Mucosa of gallbladder (tissue), 1 donor: ENCODE measurements at regions not wholly inside any gene's neighbourhood (a gene's known extent, or its start where the extent isn't known, plus 50 kb on each side); places are given as distances from the start of the nearest gene placed in this dataset.

Experiments used
- DNase-seq: peaks from one replicate; pipeline ENCODE4 v3.0.0-alpha.2; 2020; ENCODE audit warnings: low spot score
- donor health status: DM: no; HTN: no; CAD: no.

DNA sequence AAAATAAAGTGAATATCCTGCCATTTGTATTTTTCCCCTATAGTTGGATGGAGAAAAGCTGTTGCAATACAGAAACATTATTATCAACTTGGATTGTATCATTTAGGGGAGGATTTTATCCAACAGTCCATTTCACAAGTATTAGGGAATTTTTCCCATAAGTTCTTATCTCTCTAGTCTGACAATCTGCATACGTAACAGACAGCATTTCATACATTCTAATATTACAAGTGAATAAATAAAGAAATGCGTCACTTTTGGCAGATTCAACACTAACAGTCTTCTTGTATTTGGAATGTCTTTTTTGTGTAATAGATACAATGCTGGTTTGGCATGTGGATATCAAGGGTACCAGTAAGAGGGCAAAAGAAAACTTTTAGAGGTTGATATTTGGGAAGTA lies 795.3 kb upstream of the ARRDC4 start:
- no peak for DNase-seq

DNA sequence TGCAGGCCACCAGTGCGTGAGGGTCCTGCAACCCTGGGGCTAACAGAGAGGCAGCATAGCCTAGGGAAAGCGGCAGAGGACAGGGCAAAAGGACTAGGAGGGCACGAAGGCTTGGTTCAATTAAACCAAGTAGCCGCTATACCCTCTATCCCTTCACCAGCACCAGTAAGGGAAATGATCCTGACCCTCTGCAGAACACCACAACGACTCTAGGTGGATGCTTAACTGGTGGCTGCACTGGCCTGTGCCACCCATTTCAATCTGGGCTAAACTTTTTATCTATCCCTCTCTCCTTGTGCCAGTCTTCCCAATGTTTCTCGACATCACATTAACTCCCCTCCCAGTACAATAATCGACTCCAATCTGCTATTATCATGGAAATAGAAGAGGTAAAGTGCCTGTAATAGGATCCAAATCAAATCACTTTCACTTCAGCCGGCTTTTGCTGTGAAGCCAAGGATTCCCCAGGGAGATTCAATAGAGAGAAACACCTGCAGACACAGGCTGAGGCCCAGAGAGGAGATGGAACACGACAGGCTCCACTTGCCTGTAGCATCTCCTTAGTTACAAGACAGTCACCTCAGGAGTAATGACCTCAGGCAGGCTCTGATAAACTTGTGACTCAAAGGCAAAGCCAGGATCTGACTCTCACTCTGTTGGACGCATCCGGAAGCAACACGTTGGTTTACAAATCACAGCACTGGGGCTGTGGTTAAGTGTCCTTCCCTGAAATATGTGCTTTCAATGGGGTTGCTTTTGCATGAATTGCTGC lies 791.6 kb upstream of the ARRDC4 start:
- DNase-seq: no peak

DNA sequence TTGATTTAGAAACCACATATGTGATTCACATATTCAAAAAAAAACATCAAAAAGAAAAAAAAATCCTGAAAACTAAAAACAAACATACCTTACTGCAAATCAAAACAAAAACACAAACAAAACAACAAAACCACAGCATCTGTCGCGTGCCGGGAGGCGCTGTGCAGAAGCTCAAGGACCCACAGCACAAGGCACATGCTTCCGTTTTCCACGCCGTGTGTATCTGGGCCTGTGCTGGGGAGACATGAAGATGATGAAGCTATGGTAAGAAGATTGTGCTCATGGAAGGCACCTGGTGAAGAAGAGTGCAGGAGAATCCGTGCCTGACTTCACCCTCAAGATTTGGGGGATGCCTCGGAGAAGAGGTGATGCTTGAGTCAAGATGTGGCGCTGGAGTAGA lies 788.9 kb upstream of the ARRDC4 start:
- DNase-seq: no peak

DNA sequence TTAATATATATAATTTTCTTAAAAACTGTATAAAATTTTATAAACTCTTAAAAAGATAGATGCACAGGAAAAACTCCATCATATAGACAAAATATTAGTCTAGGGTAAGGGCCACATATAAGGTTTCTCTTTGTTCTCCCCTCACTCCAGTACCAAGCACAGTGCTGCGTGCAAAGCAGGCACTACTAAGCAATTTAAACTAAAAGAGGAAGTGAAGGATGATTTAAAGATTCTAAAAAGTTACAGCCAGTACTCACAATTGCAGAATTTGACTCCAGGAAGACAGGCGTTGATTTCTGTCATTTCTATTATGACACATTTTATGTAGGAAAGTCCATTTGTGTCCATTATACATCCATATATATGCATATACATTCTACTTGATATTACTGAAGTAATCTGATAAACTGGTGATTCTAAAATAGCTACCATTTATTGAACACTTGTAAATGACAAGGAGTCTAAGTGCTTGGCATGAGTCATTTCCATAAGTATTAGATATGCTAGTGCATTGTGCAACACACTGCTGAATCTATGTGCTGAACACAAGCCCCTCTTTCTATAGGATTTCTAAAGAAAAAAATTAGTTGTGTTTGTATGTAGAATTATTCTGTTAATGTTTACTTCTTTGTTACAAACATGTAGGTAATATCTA lies 785.5 kb upstream of the ARRDC4 start:
- no peak for DNase-seq

DNA sequence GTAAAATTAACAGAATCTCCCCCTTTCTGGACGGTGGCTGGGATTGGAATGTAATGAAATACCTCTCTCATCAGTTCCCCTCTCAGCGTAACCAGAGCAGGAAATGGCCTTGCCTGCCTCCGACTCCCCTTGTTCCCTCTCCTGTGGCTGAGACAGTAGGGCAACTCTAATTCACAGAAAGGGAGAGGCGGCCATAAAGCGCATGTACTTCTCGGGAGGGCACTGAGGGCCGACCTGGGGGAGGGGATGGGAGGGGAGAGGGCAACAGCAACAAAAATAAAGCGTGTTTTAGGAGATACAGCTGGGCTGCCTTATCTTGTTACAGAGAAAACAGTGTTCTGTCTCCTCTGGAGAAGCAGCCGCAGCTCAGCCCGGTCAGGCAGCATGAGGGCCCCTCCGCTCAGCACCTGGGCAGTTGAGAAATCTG lies 783.3 kb upstream of the ARRDC4 start:
- DNase-seq: no peak

DNA sequence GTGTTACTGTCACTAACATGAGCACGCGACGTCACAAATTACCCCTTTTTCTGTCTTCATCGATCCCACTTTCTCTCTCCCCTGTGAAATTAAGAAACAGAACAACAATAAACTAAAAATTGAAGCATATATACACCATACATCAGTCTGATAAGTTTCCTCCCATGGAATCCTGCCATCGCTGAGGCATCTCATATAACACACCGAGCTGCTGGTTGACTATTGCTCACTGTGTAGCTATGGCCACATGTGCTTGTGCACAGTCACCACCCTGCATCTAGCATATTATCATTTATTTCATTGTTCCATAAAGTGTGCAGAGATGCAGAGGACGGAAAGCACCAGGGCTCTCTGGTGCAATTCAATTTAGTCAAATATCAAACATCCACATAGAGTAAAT lies 777.9 kb upstream of the ARRDC4 start:
- no peak for DNase-seq

DNA sequence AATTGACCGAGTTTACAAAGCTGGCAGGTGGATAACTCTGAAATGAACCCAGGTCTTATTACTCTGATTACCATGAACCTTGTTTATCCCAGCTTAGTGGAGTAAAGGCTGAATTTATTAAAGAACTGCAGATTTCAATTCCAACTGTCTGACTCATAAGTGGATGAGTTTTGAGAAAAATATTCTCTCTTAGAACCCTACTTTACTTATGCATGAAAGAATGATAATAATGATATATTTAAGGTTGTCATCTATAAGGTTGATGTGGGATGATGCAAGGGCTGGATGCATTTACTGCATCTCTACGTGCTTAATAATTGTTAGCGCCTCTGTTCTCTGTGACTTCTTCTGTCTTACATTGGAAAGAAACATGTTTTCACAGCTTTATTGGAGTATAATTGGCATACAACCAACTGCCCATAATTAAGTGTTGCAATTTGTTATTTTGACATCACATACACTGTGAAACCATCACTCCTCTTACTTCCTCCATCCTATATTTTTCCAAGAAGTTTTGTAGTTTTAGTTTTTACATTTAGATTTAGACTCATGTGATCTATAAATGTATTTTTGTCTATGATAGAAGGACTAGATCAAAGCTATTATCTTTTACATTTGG lies 771.2 kb upstream of the ARRDC4 start:
- no peak for DNase-seq

DNA sequence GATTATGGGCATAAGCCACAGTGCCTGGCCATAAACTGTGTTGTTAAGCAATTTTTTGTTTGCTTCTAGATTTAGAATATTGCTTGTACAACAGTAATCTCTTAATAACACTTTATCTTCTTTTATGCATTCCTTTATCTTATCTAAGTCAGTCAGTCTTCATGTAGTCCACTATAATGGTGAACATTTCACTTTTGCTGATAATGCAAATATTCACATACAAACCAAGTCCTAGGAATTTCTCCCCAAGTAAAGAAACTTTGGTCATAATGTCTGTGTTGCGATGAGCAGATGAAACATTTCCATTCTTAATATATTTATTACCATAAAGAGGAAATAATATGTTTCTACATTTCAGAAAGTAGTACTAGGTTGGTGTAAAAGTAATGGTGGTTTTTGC lies 765.8 kb upstream of the ARRDC4 start:
- DNase-seq: no peak

DNA sequence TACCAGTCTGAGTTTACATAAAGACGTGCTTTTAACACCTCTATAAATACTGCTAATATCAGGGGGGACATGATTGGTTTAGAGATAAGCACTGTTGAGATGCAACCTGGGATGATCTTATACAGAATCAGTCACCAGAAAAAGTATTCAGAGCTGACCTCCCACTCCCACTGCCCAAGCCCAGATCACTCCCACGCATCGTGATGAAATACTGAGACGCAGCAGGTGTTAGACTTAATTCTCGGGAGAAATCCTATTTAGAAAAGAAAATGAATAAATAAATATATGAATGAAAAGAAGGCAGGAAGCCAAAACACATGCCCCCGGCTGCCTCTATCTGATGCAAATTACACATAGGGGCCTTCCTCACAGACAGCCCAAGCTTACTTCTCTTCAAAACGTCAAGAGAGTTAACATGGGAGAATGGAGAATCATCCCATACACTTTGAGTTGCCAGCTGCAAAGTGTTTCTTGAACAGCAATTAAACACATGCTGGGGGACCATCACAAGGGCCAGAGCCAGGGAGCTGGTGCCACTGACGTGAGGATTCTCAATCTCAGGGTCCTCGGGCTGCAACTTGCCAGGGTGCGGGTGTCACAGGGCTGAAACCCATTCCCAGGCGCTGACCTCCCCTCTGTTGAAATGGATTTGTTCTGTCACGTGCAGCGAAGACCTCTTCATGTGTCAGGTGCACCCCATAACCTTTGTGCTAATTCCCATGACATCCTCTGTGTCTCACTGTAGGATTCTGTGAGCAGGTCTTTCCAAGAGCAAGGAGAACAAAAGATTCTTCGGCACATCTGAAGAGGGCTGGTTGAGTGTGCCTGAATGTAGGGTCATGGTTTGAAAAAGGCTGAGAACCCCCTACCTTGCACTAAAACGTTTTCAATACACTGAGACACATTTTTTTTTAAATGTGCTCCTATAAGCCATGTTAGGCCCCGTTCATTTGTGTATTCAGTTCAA lies 764.2 kb upstream of the ARRDC4 start:
- no peak for DNase-seq

DNA sequence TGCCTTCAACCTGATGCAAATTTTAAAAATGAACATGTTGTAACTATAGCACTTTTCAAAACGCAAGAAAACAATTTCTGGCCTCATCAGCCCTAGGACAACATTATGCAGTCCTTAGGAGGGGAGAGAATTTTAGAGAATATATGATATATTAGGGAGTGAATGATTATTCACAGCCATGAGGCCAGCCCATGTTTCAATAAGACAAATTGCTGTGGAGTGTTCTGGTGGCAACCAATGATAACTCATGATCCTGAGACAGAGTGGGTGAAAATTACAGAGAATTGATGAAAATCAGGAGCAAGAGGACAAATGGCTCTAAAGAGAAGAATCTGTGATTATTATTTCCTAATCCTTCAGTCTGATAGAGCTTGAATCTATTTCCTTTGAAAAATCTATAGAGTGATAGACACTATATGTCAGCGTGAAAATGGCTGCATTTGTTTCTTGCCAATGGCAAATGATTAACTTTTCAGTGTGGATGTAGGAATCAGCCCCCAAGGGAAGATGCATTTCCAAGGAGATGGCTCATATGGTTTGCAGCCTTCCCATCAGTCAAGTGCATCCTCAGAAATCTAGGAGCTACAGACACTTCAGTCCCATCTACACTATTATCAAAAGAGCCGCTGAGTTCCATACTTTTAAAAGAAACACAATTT lies 761.0 kb upstream of the ARRDC4 start:
- no peak for DNase-seq

DNA sequence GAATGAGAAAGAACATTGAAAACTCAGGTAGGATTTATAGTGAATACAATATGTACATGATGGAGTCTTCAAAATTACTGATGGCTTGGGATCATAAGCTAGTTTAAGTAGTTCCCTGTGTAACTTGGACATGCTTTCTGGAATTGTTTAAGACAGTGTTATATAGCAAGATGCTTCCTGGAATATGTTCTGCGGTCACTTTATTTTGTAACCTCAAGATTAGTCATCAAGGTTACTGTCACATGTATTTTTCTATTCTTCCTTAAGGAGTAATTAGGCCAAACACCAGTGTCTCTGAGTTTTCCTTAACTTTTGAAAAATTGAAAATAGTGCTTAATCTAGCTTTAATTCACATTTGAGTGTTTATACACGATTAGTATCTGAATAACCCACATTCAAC lies 760.3 kb upstream of the ARRDC4 start:
- DNase-seq: no peak

DNA sequence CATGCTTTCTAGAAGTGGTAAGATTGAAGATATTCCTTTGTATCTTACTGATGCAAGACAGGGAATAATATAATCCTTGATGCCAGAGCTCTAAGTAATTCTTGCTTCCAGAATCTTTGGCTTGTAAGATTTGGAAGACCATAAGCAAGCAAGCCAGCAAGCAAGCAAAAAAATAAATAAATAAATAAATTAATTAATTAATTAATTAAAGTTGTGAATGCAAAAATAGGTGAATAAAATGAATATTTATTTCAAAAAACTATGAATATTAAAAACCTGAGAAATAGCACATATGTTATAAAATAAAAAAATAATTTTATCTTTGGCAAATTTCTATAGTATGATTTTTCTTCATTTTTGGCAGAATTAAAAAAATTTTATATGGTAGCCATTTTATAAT lies 750.2 kb upstream of the ARRDC4 start:
- no peak for DNase-seq

DNA sequence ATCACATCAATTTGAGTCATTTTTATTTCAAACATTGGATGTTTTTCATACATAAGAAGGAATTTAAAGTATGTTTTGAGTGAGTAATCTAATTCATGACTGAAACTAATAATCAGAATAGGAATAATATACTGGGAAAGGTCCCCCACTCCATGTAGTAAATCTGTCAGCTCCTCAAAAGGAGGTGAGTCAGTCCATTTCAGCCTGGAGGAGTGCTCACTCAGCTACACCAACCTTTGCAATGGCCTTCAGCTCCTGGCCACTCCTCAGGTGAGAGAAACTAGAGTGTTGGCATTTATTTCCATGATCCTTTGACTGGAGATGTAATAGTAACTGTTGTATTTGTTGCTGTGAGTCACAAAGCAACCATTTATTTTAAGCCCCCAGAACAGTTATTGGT lies 744.9 kb upstream of the ARRDC4 start:
- DNase-seq: no peak

DNA sequence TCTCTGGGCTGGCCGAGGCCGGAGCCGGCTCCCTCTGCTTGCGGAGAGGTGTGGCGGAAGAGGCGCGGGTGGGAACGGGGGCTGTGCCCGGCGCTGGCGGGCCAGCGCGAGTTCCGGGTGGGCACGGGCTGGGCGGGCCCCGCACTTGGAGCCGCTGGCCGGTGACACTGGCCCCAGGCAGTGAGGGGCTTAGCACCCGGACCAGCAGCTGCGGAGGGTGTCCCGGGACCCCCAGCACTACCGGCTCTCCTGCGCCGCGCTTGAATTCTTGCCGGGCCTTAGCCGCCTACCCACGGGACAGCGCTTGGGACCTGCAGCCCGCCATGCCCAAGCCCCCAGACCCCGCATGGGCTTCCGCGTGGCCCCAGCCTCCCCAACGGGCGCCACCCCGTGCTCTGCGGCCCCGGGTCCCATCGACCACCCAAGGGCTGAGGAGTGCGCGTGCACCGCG lies 736.3 kb upstream of the ARRDC4 start:
- DNase-seq: no peak

DNA sequence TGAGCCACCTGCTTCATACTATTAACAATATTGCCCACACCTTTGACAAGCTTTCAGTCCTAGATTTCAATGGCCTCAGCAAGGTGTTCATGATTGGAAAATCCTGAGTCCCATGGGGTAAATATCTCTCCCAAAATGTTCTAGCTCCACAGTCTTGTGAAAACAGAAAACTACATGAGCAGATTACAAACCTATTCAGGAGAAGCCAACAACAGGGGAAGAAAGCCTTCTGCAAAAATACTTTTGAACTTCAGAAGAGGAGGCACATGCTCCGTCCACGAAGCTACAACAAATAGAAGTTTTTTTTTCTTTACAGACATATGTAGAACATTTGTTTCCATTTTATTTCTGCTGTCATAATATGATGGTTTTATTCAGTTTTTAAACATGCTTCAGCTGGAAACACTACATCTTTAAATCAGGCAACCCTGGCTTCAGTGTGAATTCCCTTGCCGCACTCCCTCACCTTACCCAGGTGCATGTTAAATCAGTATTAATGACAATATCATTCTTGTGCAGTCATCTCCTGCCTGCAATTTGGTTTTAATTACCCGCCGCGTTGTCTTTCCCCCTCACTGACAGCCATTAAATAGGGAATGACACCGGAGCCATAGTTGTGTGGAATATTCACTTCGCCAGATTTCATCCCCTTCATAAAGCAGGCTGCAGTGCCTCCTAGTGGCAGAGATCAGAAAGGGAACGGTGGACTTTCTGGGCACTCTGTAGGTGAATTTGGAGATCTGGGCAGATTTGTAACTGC lies 725.5 kb upstream of the ARRDC4 start:
- DNase-seq: peak; percentile 68

DNA sequence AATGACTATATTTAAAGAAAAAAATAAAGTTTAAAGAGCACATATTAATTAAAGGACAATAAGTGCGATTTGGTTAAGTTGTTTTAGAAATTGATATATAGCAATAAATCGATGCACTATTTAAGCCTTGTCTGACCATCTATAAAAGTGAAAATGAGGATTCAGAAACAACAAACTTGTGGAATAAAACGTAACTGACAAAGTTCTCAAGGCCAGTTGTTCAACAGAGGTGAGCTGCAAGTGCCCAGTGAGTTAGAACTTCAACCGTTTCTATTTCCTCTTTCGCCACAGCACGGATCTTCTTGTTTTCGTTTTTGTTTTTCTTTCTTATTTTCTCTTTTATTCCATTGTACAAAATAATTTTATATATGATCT lies 724.9 kb upstream of the ARRDC4 start:
- no peak for DNase-seq

DNA sequence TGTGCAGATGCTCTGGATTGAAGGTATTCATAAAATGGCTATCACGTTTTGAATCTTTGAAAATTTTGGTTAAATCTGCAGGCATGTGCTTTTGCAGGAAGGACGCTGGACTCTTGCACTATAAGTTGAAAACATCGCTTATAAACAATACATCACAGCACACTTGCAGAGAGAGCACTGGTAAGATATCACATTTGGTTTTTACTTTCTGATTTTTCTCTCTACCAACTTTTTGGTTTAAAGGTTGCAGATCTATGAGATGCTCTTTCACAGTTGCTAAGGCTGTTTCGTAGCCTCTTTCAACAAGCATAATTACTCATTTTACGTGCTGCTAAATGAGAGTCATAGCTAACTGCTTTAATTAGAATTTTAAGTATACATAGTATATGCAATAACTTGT lies 724.4 kb upstream of the ARRDC4 start:
- no peak for DNase-seq

DNA sequence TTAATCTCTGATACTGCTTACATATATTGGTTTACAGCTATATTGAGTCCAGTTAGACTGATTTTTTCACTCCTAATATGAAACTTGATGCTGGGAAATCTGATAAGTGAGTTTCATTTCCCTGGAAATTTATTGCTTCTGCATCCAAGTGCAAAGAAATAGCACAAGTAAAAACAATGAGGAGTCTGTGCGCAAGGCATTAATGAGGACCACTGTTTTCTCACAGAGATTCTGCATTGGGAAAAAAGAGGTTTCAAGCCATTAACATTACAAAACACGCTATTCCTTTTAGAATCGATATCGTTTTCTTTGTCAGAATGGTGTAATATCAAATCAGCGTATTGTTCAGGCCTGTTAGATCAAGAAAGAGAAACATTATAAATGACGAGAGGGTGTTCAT lies 723.3 kb upstream of the ARRDC4 start:
- DNase-seq: no peak

DNA sequence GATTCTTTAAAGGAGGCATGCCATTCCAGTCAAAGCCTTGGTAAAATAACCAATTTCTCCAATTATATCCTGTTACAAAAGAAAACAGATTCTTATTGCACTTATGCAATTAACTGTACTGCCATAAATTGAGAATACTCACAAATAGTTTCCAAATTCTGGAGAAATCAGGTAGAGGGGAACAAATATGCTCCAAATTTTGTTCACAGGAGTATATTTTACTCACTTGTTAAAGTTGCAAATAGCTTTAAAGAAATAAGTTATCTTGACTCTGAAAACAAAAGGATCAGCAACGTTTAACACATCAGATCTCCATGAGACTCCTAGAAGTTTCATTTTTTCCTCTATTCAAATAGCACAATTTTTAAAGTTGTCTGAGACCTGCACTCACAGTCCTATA lies 712.1 kb upstream of the ARRDC4 start:
- DNase-seq: no peak

DNA sequence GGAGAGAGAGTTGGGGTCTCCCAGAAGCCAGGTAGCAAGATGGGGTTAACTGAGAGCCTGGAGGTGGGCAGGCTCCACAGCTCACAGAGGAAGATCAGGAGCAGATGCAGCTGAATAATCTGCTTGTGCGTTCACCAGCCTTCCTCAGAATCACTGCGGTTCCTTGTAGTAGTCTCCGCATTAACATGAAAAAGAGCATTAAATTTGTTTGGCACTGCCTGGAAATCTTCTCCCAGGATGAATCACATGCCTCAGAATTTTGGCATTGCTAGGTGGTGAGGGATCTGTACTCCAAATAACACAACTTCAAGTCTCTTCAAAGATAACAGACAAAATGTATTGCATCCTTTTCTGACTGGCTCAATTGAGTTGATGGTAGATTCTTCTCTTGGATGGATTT lies 700.6 kb upstream of the ARRDC4 start:
- DNase-seq: no peak

DNA sequence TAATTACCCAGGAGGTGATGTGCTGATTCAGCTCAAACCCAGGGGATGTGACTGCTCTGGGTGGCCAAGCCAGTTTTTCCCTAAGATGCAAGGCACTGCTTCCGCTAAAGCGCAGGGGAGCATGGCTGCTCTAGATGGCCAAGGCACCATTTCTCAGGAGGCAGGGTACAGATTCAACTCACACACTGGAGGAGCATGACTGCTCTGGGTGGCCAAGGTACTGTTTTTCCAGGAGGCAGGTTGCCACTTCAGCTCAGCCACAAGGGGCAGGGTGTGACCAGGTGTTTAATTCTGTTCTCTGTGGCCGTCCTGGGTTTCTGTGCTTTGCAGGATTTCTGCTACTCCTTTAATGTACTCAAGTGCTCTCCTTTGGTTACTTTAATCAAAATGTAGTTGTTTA lies 659.3 kb upstream of the ARRDC4 start:
- no peak for DNase-seq
